DND-41 (cell line): ENCODE measurements at regions not wholly inside any gene's neighbourhood (a gene's known extent, or its start where the extent isn't known, plus 50 kb on each side); places are given as distances from the start of the nearest gene placed in this dataset.

ENCODE experiments used
- CTCF ChIP-seq: IDR thresholded peaks from 2 replicates; pipeline ENCODE4 v1.5.1; 2012; ENCODE audit warnings: borderline replicate concordance, low read length, moderate library complexity, mild to moderate bottlenecking; ENCODE audit not compliant: poor library complexity, severe bottlenecking; ENCODE audit errors: extremely low read depth
- EZH2 ChIP-seq: IDR thresholded peaks from 3 replicates; pipeline ENCODE4 v1.6.1; 2012; ENCODE audit warnings: borderline replicate concordance, low read depth, mild to moderate bottlenecking, moderate library complexity, low read length, inconsistent platforms; ENCODE audit not compliant: severe bottlenecking

- TF ChIP-seq CTCF (no peak), EZH2 (no peak)
Observed at GRCh38 chr22:27300536-27301285, 500.8 kb downstream of the MN1 start.
